SHP77 (cell line): ENCODE measurements at regions not wholly inside any gene's neighbourhood (a gene's known extent, or its start where the extent isn't known, plus 50 kb on each side); places are given as distances from the start of the nearest gene placed in this dataset.

ENCODE experiments used
- DNase-seq, 2 experiments: peaks; one replicate each; lab custom pipeline; 2025; lab: John Stamatoyannopoulos, UW

GRCh38 chr11:45597097-45597496 lies 68.3 kb downstream of the CHST1 start:
- no peak for DNase-seq

- no peak for DNase-seq
These were observed 68.9 kb downstream of the CHST1 start for GRCh38 chr11:45596571-45596970.

GRCh38 chr11:45593992-45594391 lies 71.4 kb downstream of the CHST1 start:
- no peak for DNase-seq

GRCh38 chr11:45592636-45593035 lies 72.8 kb downstream of the CHST1 start:
- no peak for DNase-seq

GRCh38 chr11:45590743-45591142 lies 74.7 kb downstream of the CHST1 start:
- DNase-seq, result no peak

GRCh38 chr11:45585205-45585604 lies 80.2 kb downstream of the CHST1 start:
- no peak for DNase-seq

- no peak for DNase-seq
These were observed 81.3 kb downstream of the CHST1 start for GRCh38 chr11:45583981-45584566.

GRCh38 chr11:45580399-45580798 lies 85.0 kb downstream of the CHST1 start:
- DNase-seq, result no peak

GRCh38 chr11:45578316-45578715 lies 87.1 kb downstream of the CHST1 start:
- DNase-seq, result no peak

- no peak for DNase-seq
These were observed 87.7 kb downstream of the CHST1 start for GRCh38 chr11:45577752-45578151.

GRCh38 chr11:45576461-45577215 lies 88.8 kb downstream of the CHST1 start:
- no peak for DNase-seq

GRCh38 chr11:45573728-45574127 lies 91.7 kb downstream of the CHST1 start:
- no peak for DNase-seq

- DNase-seq, result no peak
These were observed 92.9 kb downstream of the CHST1 start for GRCh38 chr11:45572354-45573123.

- DNase-seq, result no peak
These were observed 95.6 kb downstream of the CHST1 start for GRCh38 chr11:45569776-45570175.

- no peak for DNase-seq
These were observed 97.4 kb downstream of the CHST1 start for GRCh38 chr11:45568049-45568448.

- DNase-seq, result no peak
These were observed 99.9 kb downstream of the CHST1 start for GRCh38 chr11:45565446-45565988.

GRCh38 chr11:45563810-45564209 lies 101.6 kb downstream of the CHST1 start:
- DNase-seq, result no peak

- no peak for DNase-seq
These were observed 102.3 kb downstream of the CHST1 start for GRCh38 chr11:45563171-45563570.

- DNase-seq, result peak; percentile 34 to 51
These were observed 104.5 kb downstream of the CHST1 start for GRCh38 chr11:45560913-45561281.

GRCh38 chr11:45560155-45560912 lies 105.1 kb downstream of the CHST1 start:
- peak; percentile 56 to 78 for DNase-seq

- DNase-seq, result no peak
These were observed 108.3 kb downstream of the CHST1 start for GRCh38 chr11:45556851-45557707.
